SK-N-SH treated with all-trans-retinoic acid at 6 μM for 48 hours (cell line): ENCODE measurements at regions not wholly inside any gene's neighbourhood (a gene's known extent, or its start where the extent isn't known, plus 50 kb on each side); places are given as distances from the start of the nearest gene placed in this dataset.

Source experiments
- ARNTL ChIP-seq: fragments of 450-650 bp; formaldehyde crosslinking; IDR thresholded peaks from 2 replicates; pipeline ENCODE4 v1.5.0; 2020; ENCODE audit warnings: low read depth, mild to moderate bottlenecking, moderate library complexity, borderline replicate concordance
- RARB ChIP-seq: fragments of 250-450 bp; sonication (Bioruptor Pico); IDR thresholded peaks from 2 replicates; pipeline ENCODE4 v1.8.0; 2021; ENCODE audit warnings: mild to moderate bottlenecking, moderate library complexity
- ZFP3 ChIP-seq: fragments of 250-450 bp; sonication (Bioruptor Pico); IDR thresholded peaks from 2 replicates; pipeline ENCODE4 v1.5.0; 2020; ENCODE audit warnings: mild to moderate bottlenecking, moderate library complexity

DNA sequence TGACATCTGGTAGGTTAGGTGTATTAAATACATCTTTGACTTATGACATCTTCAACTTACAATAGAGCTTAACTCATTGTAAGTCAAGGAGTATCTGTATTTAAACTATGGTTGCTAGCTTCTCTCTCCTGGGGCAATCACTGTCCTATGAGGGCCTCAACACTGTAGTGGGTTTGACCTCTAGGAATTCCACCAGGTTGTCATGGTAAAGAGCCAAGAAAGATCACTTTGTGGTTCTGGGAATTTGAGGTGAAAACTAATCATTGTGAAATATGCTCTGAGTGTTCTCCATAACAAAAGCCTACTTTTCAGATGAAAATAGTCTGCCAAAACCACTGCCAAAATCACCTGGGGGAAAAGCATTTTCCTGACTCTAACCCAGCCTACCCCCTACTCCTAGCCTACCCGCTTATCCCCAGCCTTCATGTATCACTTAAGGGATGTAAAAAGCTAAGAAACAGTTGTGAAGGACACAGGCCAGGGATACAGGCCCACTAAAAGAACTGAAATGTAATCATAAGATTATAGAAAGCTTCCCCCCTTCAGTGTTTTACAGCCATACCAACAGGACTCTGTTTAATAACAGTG is 723.8 kb downstream of the MECOM start:
- TF ChIP-seq RARB (CRISPR knock-in tag): no peak
- TF ChIP-seq ZFP3 (CRISPR knock-in tag): no peak
- TF ChIP-seq ARNTL (CRISPR knock-in tag): no peak
